Stimulated activated CD4-positive, alpha-beta T cell treated with anti-CD3 and anti-CD28 coated beads, Interleukin-12 subunit alpha, Interleukin-12 subunit beta, amount 100 ng/mL, for 48 hours (primary cell): ENCODE measurements at regions not wholly inside any gene's neighbourhood (a gene's known extent, or its start where the extent isn't known, plus 50 kb on each side); places are given as distances from the start of the nearest gene placed in this dataset.

Experiments
- DNase-seq, 3 donors: peaks; one replicate each; pipeline ENCODE4 v3.0.0-alpha.2; 2020; ENCODE audit warnings: low read depth in 2 of 3, low spot score in 1 of 3

DNA sequence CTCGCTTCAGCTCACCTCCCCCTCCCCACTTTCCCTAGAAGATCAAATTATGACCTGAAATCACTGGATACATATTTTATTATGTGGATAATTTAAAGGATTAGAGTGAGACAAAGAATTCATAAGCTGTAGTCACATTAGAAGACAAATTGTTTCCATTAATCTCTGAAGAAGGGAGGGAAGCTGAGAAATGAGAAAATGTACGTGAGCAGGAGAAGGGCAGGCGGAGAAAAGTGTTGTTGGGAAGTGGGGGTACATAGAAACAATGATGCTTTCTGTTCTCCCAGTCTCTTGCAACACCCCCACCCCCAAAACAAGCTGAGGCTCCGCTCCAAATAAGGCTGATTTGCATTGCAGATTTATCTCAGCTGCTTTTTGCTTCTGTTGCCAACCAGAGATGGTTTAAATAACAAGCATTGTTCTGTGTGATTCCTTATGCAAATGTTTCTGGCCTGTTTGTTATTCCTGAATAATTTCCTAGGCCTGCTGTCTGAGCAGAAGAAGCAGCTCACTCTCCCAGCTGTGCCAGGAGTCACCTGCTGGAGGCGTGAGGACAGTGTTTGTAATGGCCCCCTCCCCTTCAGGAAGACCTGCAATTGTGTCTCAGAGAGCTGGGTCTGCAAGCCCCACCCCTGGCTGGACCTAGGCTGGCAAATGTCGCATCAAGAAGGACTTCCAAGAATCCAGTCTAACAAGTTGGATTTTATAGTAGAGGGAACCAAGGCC lies 121.8 kb upstream of the TNR start:
- DNase-seq = no peak

DNA sequence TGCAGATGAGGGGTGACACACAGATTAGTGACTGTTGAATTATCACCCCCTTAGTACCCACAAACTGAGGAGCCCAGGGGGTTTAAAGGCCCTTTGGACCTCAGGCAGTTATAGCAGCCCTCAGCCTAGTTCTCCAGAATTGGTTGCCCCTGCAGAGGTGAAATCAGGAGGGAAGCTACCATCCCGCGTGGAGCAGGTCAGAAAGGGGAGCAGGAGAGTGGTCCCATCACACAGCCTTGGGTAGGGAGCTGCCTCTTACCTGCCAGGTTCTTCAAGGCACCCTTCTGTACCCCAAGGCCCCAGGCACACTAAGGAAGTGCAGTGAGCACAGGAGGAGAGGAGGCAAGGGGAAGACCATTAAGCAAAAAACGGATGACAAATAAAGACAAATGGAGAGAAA lies 121.2 kb upstream of the TNR start:
- no peak for DNase-seq

- DNase-seq = no peak
These were observed 120.8 kb upstream of the TNR start for GRCh38 chr1:175864183-175864582.

DNA sequence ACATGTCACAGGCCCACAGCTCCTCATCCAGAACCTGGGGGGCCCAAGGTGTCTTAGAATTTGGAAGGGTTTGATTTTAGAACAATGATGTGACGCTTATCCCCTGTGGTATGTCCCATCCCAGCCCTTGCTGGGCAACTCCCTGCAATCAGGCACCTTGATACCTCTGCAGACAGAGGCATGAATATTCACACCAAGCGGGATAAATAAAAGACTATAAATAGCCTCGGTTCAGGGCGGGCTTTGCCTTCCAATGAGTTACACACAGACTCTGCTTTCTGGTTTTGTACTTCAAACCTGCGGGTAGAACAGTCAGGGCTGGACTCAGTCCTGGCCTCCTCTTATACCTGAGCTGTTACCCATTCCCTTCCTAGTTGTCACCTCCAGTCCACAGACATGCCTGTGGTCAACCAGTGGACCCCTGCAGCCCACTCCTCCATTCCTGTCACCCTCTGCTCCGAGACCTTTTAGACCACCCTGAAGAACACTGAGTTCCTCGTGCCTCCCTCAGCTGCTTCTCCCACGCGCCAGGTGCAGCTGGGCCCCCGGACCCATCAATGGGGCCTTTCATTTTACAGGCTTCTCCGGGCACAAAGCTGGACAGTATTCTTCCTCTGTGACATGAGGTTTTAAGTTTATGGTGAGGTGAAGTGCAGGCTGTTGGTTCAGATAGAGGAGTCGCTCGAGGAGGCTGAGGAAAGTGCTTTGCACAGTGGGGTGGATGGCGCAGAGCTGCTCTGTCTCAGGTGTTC lies 120.1 kb upstream of the TNR start:
- DNase-seq = no peak

GRCh38 chr1:175862408-175862807 lies 119.0 kb upstream of the TNR start:
- no peak for DNase-seq

GRCh38 chr1:175861626-175862367 lies 118.4 kb upstream of the TNR start:
- no peak for DNase-seq

- DNase-seq = no peak
These were observed 114.4 kb upstream of the TNR start for GRCh38 chr1:175857756-175858155.

- no peak for DNase-seq
These were observed 110.3 kb upstream of the TNR start for GRCh38 chr1:175853681-175854080.

GRCh38 chr1:175851749-175852148 lies 108.4 kb upstream of the TNR start:
- no peak for DNase-seq

DNA sequence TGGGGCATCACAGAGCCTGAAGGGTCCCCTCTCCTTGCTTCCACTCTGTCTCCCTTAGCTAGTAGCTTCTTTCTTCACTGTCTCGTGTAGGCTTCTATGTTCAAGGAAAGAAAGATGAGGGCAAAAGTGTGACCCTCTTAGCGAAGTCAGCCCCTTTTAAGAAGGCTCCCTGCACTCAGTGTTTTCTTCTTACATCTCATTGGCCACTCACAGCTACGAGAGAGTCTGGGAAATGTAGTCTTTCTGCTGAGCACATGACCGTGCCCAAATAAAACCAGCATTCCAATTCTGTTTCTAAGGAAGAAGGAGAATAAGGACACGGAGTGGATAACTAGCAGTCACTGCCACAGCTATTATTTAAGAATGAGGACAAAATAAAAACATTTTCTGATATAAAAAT lies 104.9 kb upstream of the TNR start:
- no peak for DNase-seq

DNA sequence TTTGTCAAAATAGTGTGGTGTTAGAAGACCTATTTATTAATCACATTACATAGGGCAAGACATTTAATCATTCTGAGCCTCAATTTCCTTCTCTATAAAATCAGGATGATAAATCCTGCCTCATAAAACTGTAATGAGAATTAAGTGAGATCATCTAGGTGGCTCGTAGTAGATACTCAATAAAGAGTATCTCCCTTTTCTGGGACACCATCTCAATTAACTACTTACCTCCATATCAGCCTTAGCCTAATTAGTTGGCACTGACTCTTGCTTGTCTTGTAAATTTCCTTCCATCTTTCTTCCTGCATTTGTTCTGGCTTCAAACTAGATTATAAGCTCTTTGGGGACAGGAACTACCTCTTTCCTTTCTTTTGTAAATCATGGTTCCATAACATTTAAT lies 102.6 kb upstream of the TNR start:
- no peak for DNase-seq

DNA sequence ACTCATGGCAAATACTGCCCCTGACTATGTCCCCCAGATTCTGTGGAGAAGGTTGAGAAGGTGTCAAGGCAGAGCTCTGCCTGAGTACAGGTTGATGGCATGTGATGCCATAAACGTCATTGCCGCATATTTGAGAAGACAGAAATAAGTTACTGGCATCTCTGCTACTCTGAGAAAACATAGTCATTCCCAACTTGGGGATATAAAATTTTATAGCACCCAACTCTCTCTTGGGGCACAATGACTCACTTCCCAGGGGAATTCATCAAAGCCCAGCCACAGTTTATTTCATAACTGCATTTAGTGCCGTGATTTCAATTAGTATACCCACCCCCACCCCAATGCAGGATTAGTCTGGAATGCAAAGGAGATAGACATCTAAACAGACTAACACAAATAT lies 101.9 kb upstream of the TNR start:
- no peak for DNase-seq

DNA sequence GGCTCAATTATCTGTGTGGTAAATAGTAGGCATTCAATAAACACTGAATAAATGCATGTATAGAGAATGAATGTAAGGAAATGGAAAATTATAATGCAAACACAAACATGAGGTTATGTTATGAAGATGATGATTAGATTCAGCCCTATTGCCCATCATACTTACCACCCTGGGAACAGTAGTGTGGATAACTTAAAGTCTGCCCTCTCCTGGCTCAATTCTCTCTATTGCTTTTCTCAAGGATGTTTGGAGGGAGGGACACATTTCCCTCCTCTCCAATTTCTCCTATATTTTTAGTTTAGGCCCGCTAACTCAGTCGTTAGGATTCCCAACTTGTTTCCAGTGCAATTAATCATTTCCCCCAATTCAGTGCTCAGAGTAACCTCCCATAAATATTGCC lies 101.5 kb upstream of the TNR start:
- DNase-seq = no peak

DNA sequence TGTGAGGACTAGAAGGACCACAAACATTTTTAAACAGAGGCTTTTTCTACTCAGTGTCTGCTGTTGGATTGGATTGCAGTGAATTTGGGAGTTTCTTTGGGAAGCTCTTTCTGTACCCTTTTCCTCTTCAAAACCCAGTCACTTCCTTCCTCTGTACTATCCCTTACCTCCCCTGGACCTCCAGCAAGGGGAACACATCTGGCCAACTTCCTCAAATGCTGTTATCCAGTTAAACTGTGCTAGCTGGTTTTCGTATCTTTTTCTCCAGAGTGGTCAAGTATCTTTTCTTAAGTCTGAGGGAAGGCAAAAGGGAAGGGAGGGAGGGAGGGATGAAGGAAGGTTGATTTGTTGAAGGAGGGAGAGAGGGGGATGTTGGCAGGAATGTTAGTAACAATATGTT lies 99.2 kb upstream of the TNR start:
- DNase-seq = no peak

DNA sequence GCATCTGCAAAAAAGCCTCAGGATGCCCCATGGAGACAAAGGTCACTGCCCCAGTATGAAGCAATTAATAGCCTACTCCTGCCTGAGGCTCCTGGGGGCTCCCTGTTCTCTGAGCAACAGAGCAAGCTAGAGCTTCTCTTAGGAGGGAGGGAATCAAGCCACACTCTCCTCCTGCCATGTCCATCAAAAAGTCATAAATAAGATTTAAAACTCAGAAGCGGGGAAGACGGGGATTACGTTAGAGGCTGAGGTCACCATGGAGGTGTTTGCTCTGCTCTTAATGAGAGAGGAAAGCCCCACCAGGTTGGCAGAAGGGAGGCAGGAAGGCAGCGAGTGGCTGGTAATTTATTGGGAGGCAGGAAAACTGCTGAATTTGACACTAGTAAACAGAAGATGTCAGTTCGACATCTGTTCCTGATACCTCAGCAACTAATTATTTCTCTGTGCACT lies 98.4 kb upstream of the TNR start:
- DNase-seq = no peak

- no peak for DNase-seq
These were observed 97.4 kb upstream of the TNR start for GRCh38 chr1:175840787-175841186.

GRCh38 chr1:175839779-175840669 lies 96.6 kb upstream of the TNR start:
- DNase-seq = no peak

GRCh38 chr1:175834597-175834996 lies 91.2 kb upstream of the TNR start:
- no peak for DNase-seq

DNA sequence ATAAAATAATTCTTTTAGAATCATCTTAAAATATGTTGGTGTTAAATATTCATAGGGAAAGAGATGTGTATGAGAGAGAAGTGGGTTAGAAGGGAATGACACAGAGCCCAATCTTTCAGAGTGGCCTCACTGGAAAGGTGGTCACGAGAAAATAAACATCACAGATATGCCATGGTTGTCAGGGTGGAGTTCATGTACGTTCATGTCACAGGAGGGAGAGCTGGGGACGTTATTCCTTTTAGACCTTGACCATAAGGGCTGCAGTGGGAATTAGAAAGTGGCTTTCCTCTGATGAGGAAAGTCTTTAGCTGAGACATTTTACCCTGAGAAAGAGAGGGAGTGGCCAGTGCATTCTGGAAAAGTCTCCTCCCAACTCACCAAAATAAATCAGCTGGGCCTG lies 90.6 kb upstream of the TNR start:
- DNase-seq = no peak

GRCh38 chr1:175833502-175833901 lies 90.1 kb upstream of the TNR start:
- no peak for DNase-seq

DNA sequence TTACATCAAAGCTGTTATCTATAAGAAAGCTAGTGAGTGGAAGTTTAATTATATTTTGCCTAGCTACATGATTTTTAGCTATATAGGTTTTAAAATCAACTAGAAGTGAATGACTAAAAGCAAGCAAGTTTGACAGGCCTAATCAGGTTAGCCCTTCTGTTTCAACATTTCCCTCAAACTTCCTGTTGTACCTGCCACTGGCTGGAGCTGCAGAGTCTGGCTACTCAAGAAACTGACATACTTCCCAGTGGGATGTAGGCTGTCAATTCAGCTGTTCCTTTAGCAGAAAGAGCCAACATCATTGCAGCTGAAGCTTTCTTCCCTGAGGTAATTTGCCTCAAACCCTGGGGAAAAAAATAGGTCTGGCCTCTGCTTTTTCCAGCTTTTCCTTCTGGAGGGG lies 87.1 kb upstream of the TNR start:
- no peak for DNase-seq
